ENCODE measurements at regions not wholly inside any gene's neighbourhood (a gene's known extent, or its start where the extent isn't known, plus 50 kb on each side); places are given as distances from the start of the nearest gene placed in this dataset.

GRCh38 chr1:191624044-191624443 lies 534.2 kb upstream of the RGS18 start:
- TF ChIP-seq, protein P1, sequence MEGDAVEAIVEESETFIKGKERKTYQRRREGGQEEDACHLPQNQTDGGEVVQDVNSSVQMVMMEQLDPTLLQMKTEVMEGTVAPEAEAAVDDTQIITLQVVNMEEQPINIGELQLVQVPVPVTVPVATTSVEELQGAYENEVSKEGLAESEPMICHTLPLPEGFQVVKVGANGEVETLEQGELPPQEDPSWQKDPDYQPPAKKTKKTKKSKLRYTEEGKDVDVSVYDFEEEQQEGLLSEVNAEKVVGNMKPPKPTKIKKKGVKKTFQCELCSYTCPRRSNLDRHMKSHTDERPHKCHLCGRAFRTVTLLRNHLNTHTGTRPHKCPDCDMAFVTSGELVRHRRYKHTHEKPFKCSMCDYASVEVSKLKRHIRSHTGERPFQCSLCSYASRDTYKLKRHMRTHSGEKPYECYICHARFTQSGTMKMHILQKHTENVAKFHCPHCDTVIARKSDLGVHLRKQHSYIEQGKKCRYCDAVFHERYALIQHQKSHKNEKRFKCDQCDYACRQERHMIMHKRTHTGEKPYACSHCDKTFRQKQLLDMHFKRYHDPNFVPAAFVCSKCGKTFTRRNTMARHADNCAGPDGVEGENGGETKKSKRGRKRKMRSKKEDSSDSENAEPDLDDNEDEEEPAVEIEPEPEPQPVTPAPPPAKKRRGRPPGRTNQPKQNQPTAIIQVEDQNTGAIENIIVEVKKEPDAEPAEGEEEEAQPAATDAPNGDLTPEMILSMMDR (conservative IDR thresholded peaks at IDR 0.05; ENCODE audit: low read length): no peak
- TF ChIP-seq EZH2phosphoT487 (IDR thresholded peaks at IDR 0.05; ENCODE audit: borderline replicate concordance, low read depth, low read length): no peak
- Histone ChIP-seq H3K79me2 (ENCODE audit: insufficient read depth, low read depth, low read length) (no peaks in the 10 kb centered on the region), H2AFZ (ENCODE audit: low read length) (no peak overlapping the region), H3K27ac (ENCODE audit: low read depth, low read length, poor library complexity, severe bottlenecking) (no peak overlapping the region), H3K4me1 (ENCODE audit: insufficient read depth, low read length, poor library complexity, severe bottlenecking) (no peaks in the 10 kb centered on the region), H4K20me1 (ENCODE audit: insufficient read depth, low read length) (no peaks in the 10 kb centered on the region), H3K9me3 (ENCODE audit: low read length) (no peaks in the 10 kb centered on the region), H3K36me3 (ENCODE audit: insufficient read depth, low read length) (no peaks in the 10 kb centered on the region), H3K4me2 (ENCODE audit: low read length) (no peak overlapping the region), H3K9me2 (ENCODE audit: insufficient read depth, low read length) (no peaks in the 10 kb centered on the region), H3K4me3 (ENCODE audit: low read depth, low read length, poor library complexity, severe bottlenecking) (no peak overlapping the region)
- POLR2A ChIA-PET: interaction anchor here (0.6 to 1.2 kb wide), 4 partner anchors 9 to 756 kb away, joined by 3 to 5 read pairs (median 3); no protein-coding TSS in a partner anchor
- intact Hi-C loops (cut with micrococcal nuclease; ENCODE audit: unreplicated experiment): no loop called here
- CTCF ChIA-PET (ENCODE audit: unreplicated experiment): no interaction called here
- BruUV-seq (replicated peaks): no TSS peak
- no peak for DNase-seq (ENCODE audit: low spot score)

DNA sequence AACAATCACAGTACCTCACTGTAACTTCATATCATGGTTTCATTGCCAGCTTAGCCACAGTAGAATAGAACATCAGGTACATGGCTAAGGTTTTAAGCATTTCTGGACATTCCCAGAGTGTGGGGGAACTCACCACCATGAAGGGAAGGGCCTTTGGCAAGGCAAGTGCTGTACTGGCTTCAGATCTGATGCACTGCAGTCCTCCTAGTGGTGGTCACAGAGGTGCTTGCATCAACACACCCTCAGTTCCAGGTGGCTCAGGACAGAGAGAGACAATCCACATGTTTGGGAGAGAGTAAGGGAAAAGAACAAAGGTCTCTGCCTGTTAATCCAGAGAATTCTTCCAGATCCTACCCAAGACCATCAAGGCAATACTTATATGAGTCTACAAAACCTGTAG lies 528.4 kb upstream of the RGS18 start:
- Histone ChIP-seq H3K4me2 (ENCODE audit: low read length) (no peak overlapping the region), H4K20me1 (ENCODE audit: insufficient read depth, low read length) (no peaks in the 10 kb centered on the region), H3K36me3 (ENCODE audit: insufficient read depth, low read length) (no peaks in the 10 kb centered on the region), H3K9me2 (ENCODE audit: insufficient read depth, low read length) (no peaks in the 10 kb centered on the region), H3K4me1 (ENCODE audit: insufficient read depth, low read length, poor library complexity, severe bottlenecking) (no peaks in the 10 kb centered on the region), H3K4me3 (ENCODE audit: low read depth, low read length, poor library complexity, severe bottlenecking) (no peak overlapping the region), H3K9me3 (ENCODE audit: low read length) (no peaks in the 10 kb centered on the region), H2AFZ (ENCODE audit: low read length) (no peak overlapping the region), H3K27ac (ENCODE audit: low read depth, low read length, poor library complexity, severe bottlenecking) (no peak overlapping the region), H3K79me2 (ENCODE audit: insufficient read depth, low read depth, low read length) (no peaks in the 10 kb centered on the region)
- ChIA-PET POLR2A (interaction anchor here (1.1 kb wide), 1 partner anchor 46 kb away, joined by 3 read pairs; no protein-coding TSS in a partner anchor), CTCF (ENCODE audit: unreplicated experiment) (no interaction called here)
- DNase-seq (ENCODE audit: low spot score): no peak
- BruUV-seq (replicated peaks): no TSS peak
- intact Hi-C loops (cut with micrococcal nuclease; ENCODE audit: unreplicated experiment): no loop called here
- TF ChIP-seq, protein P1 (conservative IDR thresholded peaks at IDR 0.05; ENCODE audit: low read length): no peak

DNA sequence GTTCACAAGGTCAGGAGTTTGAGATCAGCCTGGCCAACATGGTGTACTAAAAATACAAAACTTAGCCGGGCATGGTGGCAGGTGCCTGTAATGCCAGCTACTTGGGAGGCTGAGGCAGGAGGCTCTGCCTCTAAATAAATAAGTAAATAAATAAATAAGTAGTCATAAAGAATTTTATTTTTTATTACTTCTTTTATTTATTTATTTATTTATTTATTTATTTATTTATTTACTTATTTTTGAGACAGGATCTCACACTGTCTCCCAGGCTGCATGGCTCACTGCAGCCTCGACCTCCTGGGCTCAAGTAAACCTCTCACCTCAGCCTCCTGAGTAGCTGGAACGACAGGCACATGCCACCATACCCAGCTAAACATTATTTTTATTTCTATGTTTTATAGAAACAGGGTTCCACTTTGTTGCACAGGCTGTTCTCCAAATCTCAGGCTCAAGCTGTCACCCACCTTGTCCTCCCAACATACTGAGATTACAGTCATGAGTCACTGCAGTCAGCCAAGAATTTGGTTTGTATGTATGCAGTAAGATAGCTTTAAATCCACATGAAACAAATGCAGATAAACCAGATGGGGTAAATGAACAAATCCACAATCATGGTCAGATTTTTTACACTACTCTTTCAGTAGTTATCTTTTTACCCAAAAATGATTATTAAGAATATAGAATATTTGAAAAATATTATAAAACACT lies 523.3 kb upstream of the RGS18 start:
- no peak overlapping the region for H3K4me3 ChIP-seq (ENCODE audit: low read depth, low read length, poor library complexity, severe bottlenecking)
- DNase-seq (ENCODE audit: low spot score): no peak
- no peaks in the 10 kb centered on the region for H3K9me2 ChIP-seq (ENCODE audit: insufficient read depth, low read length)
- BruUV-seq (replicated peaks): no TSS peak
- H3K9me3 ChIP-seq (ENCODE audit: low read length): no peaks in the 10 kb centered on the region
- no peaks in the 10 kb centered on the region for H3K79me2 ChIP-seq (ENCODE audit: insufficient read depth, low read depth, low read length)
- no peak for TF ChIP-seq EZH2phosphoT487 (IDR thresholded peaks at IDR 0.05; ENCODE audit: borderline replicate concordance, low read depth, low read length)
- TF ChIP-seq, protein P1 (conservative IDR thresholded peaks at IDR 0.05; ENCODE audit: low read length): no peak
- CTCF ChIA-PET (ENCODE audit: unreplicated experiment): no interaction called here
- H3K4me1 ChIP-seq (ENCODE audit: insufficient read depth, low read length, poor library complexity, severe bottlenecking): no peaks in the 10 kb centered on the region
- POLR2A ChIA-PET: interaction anchor here (1.4 kb wide), 1 partner anchor 10 kb away, joined by 3 read pairs; no protein-coding TSS in a partner anchor
- no peak overlapping the region for H3K4me2 ChIP-seq (ENCODE audit: low read length)
- intact Hi-C loops (cut with micrococcal nuclease; ENCODE audit: unreplicated experiment): no loop called here
- no peaks in the 10 kb centered on the region for H3K36me3 ChIP-seq (ENCODE audit: insufficient read depth, low read length)
- H3K27ac ChIP-seq (ENCODE audit: low read depth, low read length, poor library complexity, severe bottlenecking): no peak overlapping the region
- no peak overlapping the region for H2AFZ ChIP-seq (ENCODE audit: low read length)
- no peaks in the 10 kb centered on the region for H4K20me1 ChIP-seq (ENCODE audit: insufficient read depth, low read length)

All from OCI-LY7 (cell line).